Ecto neural progenitor cell (in vitro differentiated cells): ENCODE measurements at regions not wholly inside any gene's neighbourhood (a gene's known extent, or its start where the extent isn't known, plus 50 kb on each side); places are given as distances from the start of the nearest gene placed in this dataset.

Experiments
- DNase-seq: peaks from one replicate; pipeline ENCODE4 v3.0.0-alpha.2; 2018; ENCODE audit warnings: low spot score

DNA sequence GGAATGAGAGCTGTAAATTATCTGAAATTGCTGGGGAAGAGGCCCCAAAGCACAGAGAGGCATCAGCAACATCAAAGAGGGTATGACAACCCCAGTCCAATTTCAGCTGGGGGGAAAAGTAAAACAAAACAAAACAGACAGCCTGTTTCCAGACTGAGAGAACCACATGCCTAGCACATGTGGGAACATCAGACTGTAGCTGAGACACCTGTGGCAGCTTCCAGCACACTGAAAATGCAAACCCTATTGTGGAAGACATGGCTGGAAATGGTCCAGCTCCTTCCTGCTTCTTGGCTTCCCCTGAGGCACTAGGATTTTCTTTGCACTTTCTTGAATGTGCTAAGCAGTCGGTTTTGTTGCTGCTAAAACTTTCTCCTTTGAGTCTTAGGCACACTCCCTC is 240.9 kb upstream of the STS start:
- DNase-seq = no peak

DNA sequence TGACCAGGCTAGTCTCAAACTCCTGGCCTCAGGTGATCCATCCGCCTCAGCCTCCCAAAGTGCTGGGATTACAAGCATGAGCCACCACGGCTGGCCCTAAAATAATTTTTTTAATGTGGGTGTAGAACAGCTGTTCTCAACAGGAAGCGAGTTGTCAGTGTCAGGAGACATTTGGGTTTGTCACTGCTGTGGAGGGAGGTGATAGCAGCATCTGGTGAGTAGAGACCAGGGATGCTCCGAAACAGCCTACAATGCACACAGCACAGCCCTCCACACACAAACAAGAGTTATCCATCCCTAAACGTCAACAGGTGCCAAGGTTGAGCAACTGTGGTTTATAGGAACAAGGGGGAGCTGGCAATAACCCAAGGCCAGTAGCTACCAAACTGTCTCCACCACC is 243.4 kb upstream of the STS start:
- DNase-seq = no peak

DNA sequence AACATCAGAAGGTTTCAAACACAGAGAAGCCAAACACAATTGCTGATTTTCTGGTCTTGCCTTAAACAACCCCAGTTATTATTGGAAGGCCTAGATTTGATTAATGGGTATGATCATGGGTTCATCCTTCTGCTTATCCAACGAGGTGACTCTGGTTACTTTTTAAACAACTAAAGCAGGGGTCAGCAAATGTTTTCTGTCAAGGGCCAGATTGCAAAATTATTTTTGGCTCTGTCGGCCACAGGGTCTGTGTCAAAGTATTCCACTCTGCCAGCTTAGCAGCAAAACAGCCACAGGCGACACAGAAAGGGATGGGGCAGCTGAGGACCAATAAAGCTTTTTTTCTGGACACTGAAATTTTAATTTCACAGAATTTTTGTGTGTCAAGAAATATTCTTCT is 249.1 kb upstream of the STS start:
- DNase-seq = no peak

DNA sequence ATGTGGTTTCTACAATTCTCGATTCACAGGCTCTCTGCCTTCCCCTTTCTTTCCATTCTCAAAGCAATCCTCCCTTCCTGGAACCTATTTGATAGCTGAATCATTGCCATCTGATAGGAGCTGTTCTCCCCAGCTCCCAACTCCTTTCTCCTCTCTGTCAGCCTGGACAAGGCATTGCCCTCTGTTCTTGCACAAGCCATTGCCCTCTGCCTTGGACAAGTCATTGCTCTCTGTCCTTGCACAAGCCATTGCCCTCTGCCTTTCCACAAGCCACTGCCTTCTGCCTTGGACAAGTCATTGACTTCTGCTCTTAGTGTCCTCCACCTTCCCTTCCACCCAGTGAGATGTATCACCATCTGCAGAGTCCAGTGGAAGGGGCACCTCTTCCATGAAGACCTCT is 256.1 kb upstream of the STS start:
- DNase-seq = no peak

DNA sequence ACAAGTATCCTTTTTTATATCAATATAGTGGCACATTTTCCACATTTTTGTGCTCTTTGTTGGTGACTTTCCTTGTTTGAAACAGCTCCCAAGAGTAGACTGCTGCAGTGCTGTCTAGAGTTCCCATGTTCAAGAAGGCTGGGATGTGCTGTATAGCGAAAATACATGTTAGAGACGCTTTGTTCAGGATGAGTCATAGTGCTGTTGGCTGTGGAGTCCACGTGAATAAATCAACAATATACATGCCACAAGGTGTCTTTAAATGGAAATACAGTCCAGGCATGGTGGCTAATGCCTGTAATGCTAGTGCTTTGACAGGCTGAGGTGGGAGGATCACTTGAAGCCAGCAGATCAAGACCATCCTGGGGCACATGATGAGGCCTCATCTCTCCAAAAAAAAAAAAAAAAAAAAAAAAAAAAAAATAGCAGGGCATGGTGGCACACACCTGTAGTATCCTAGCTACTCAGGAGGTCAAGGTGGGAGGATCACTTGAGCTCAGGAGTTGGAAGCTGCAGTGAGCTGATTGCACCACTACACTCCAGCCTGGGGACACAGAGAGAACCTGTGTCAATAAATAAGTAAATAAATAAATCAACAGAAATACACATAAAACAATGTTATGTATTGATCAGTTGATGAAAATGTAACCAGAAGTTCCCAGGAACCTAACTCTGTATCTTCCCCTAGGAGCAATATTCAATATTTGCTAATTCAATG is 256.8 kb upstream of the STS start:
- DNase-seq = no peak

DNA sequence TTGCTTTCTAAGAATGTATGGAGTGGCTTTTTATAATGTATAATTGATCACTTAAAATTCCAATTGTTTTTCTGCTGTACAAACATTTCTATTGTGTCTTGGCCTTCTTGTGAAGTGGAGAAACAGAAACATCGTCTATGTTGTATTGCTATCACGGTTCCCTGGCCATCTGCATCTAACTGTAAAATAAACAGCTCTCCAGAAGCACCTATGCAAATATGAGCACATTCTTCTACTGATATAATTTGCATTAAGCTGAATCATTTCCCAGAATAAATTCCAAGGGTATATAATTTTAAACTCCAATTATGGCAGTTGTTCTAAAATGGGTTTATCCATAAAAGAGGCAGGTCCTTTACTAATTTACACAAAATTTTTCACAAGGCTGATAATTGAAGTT is 261.6 kb upstream of the STS start:
- no peak for DNase-seq

DNA sequence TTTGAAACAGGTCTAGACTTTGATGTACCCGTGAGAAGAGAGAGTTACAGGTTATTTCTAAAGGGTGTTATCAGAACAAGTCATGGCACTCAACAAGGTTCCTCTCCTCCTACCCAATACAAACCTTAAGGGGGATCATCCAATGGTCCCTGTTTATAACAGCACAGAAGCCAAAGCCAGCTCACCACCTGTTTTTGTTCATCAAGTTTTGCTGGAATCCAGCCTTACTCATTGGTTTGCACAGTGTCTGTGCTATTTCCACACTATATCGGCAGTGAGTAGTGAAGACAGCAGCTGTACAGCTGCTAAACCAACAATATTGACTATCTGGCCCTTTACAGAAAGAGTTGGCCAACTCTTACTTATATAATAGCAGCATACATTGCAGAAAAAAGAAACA is 262.1 kb upstream of the STS start:
- DNase-seq = no peak

DNA sequence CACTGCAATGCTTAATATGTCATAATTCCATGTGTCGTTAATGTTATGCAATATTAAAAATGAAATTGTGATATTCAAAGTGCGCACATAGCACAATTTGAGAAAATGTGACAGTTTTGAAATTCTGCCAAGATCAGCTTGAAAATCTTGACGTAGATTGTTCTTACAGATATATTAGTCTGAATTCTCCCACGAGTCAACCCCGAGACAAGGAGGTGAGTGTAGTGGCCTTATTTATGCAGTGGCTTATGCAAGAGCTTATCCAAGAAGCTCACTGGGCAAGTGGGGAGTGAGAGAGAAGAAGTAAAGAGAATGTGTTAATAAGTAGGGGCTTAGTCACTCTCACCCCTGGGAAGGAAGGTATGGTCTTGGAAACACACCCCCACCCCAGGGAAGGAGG is 286.1 kb upstream of the STS start:
- no peak for DNase-seq

DNA sequence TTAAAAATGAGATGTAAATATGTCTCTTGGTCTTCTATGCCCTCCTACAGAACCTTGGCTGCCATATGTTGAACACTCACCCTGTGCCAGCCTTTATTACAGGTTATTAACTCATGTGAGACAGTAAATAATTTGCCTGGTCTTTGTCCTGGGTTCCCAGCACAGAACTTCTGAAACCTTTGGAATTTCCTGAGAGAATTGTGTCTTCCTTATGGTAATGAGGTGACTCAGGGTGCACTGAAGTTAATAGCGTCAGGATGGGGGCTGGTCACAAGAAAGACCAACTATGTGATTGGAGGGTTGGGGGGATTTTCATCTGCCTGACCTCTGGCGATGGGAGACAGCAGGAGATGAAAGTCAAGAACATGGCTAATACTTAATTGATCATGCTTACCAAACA is 289.8 kb upstream of the STS start:
- DNase-seq = no peak

DNA sequence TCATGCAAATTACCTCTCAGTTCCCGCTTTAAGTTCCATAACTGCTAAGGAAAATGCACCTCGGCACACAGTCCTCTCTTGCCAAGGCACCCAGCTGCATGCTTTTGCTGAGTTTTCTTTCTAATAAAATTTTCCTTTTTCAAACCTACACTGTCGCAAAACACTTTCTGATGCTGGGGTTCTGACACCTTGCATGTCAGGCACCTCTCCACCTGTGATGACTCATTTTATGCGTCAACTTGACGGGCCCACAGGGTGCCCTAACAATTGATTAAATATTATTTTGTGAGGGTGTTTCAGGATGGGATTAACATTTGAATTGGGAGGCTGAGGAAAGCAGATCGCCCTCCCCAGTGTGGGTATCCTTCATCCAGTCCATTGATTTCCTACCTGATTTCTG is 291.0 kb upstream of the STS start:
- DNase-seq = no peak

DNA sequence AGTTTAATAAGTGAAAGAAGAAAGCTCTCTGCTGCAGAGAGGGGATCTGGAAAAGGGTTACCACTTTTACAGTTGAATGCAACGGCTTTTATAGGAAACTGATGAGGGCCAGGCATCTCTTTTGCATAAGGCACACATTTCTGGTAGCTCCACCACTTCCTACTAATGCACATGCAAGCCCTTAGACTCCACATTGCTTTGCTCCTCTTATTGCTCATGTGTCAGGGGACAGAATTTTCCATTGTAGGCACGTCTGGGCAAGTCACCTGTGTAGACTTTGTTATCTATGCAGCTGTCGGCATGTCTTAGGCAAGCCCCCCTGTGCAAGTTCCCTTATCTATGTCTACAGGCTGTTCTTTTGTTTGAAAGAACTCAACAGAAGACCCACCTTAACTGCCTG is 294.6 kb upstream of the STS start:
- DNase-seq = no peak

DNA sequence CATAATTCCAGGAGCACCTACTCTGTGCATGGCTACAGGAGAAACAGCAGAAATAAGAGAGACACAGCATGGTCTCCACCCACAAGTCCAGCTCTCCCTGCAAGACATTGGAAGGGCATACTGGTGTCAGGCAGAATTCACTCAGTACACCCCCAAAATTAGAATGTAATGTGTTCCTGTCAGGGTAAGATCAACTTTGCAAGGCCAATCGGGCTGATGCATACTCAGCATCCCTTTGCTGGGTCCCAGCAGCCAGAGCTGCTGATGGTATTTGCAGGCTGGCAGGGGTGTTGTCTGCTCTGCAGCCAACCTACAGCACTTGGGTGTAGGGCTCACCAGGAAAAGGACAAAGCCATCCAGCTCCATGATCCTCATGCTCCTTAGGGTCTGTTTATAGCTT is 295.4 kb upstream of the STS start:
- no peak for DNase-seq

DNA sequence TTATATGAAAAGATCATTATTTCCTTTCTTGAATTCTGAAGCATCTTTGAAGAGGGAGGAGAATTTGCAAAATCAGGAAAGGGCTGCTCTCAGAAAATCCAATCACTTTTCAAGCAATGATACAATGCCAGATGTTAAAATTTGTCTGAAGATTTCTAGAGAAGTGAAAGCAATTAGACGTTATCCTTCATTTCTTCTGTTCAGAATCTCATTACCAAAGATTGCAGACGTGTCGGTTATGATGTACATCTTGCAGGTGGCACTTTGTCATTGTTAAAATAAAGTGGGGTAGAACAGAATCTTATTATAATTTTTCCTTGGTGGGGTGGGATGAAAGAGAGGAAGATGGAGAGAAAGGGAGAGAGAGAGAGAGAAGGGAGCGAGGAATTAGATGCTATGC is 296.4 kb upstream of the STS start:
- DNase-seq = no peak

DNA sequence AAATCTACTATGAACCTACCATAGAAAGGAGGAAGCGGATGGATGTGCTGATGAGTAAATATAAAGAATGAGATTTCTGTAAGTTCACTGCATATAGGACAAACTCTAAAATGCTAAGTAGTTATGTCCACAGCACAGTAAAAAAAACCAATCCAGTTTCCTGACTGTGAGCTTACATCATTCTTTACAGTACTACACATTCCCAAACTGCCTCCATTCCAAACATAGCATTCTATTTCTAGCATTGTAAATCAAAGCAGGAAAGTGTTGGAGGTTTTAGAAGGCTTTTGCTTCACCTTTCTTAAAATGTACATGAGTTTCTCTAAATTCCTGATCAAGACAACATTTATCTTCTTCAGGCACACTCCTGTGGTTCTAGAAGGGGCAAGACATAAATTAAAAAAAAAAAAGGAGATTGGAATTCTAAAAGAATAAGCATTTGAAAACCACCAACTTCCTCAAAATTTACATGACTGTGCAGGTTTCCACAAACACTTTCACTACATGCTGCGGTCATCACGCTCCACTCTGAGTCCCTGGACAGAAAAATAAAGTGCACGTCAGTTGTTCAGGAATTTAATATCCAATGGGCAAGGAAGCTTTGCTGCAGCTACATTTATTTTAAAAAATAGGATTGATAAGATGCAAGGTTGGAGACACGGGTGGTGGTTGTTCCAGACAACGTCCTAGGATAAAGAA is 297.6 kb upstream of the STS start:
- DNase-seq = no peak

DNA sequence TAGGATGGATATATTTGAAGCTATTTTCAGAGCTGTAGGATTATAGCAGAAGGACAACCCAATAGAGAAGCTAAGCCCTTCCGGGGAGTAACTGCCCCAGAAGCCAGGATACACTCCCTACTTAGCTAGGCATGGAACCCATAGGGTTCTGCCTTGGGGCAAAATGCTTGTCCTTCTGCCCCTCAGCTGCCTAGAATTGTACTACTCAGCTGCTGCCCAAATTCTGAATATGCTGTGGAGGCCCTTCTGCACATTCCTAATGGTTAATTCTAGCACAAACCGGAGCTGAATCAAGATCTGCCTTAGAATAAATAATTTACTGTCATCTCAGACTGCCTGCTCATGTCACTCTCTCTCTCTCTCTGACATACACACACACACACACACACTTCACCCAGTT is 297.7 kb upstream of the VCX3A start:
- DNase-seq = no peak

DNA sequence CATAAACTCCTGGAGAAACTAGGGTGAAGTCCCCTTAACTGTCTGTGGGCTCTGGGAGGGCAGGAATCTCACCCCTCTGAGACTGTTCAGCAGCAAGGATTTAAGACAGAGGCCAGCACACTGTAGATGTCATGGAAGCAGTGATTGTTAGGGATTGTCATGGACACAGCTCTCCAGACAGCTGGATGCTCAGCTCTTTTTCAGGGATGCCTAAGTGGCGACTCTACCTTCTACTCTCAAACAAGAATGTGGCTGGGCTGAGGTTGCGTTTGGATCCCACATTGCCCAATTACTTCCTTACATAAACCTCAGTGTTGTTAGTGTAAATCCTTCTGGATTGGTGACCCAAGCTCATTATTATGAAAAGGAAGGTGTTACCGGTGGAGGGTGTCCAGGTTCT is 291.9 kb upstream of the VCX3A start:
- no peak for DNase-seq

DNA sequence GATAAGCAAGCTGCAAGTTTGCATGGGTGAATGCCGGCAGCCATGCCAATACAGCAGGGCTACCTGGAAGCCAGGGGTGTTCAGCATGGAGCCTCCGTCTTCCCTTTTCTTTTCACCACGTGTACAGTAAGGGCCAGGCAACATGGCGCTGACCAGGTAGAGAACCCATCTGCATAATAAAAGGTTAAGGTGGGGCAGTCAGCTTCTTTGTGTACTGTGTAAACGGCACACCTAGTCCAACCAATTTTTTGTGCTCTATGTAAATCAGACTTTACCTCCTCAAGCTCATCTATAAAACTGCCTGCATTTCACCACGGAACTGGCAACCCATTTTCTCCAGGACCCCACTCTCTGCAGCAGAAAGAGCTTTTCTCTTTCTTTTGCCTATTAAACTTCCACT is 286.8 kb upstream of the VCX3A start:
- DNase-seq = no peak

DNA sequence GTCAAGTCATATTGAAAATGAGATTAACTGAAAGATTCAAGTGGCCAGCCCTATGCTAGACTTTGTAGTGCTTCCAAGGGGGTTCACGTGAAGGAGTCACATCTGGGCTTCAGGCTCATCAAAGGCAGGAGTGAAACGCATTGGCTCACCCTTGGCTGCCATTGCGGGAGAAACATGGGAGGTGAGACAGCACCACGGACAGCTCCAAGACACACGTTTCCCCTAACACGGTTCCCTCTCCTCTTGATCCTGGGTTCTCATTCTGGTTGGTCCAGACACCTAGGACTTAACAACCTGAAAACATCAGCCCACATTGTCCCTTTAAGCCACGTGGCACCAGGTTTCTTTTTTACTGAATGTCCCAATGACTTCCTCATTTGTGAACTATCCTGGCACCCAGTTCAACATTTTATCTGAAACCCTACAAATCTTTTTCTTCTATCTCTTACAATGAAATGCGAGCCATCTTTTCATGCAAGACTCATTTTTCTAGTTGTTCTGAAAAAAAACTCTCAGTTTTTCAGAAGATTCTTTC is 279.0 kb upstream of the VCX3A start:
- peak; percentile 44 for DNase-seq

DNA sequence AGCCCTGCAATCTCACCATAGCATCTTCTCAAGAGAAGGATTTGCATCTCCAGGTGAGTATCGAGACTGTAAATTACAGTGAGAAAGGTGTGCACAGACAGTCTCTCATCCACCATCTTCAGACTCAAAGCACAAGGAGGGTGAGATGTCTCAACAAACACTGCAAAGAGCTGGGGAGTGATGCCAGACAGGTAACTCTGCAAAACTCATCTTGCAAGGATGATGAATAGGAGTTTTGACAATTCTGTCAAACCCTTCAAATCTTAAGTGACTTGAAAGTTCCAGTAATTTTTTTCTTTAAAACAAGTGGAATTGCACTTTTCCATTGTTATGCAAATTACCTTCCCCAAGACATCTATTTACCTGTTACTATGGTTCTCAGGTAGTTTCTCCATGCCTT is 277.2 kb upstream of the VCX3A start:
- DNase-seq = no peak

DNA sequence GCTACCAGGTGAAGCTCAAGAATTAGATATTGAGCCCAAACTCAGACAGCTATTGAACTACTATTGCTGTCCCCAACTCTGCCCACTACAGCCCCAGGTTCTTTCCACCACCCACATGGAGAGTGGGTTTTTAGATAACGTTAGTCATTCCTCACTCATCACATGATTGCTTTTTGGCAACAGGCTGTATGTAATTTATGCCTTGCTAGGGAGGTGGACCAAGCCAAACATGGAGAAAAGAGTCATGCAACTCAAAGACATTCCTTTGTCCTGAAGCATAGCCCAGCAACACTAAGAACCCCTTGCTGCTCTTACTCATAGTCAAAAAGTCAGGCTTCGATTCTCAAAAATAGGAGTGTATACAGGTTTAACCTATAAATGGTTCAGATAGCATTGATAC is 275.9 kb upstream of the VCX3A start:
- no peak for DNase-seq

DNA sequence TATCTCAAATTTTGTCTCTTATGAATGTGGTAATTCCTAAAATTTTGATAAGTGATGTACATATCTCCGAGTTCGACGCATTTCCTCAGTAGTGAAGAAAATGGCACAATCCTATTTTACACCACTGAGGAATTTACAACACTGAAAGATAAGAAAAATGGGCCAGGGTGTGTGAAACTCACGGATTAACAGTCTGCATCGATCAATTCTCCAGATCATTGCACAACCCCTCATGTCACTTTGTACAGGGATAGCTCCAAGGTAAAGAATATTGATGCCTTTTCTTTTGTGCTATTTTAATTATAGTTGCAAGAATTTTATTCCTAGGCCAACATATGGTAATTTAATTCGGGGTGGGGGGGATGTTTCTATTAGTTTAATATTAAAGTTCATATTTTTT is 268.7 kb upstream of the VCX3A start:
- no peak for DNase-seq

DNA sequence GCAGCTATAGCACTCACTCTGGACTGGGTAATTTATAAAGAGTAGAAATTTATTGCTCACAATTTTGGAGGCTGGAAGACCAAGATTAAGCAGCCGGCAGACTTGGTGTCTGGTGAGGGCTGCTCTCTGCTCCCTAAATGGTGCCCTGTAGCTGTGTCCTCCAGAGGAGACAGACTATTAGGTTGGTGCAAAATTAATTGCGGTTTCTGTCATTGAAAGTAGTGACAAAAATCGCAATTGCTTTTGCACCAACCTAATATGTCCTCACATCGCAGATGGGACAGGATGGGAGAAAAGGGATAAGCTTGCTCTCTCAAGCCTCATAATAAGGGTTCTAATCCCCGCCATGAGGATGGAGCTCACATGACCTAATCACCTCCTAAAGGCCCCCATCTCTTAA is 258.1 kb upstream of the VCX3A start:
- DNase-seq = no peak

DNA sequence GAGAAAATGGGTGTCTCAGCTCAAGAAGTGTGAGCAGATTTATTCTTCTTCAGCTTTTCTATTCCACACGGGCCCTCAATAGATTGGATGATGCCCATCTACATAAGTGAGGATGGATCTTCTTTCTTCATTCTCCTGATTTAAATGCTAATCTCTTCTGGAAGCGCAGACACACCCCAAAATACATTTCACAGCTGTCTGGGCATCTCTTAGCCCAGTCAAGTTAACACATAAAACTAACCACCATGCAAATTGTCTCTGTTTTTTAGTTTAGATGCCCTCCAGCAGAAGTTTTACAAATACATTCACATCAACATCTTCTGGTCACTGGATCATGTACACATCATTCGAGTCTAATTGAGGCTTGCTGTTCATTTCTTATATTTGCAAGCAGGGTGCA is 249.0 kb upstream of the VCX3A start:
- DNase-seq = no peak

DNA sequence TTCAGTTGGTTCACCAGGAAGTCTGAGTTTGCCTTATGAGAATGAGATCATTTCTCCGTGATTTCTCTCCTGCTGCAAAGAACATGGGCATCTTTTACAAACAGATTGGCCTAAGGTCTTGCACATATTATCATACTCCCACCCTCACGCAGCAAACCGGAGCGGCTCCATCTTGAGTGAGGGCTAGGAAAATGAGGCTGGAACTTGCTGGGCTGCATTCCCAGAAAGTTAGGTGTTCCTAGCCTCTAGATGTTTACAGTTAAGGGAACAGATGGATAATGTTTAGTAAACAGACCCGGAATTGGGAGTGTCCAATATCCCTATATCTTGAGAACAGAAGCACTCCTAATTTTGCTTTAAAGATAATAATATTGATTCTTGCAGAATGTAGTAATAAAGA is 247.9 kb upstream of the VCX3A start:
- no peak for DNase-seq
